ENCODE measurements at regions not wholly inside any gene's neighbourhood (a gene's known extent, or its start where the extent isn't known, plus 50 kb on each side); places are given as distances from the start of the nearest gene placed in this dataset.

- Histone ChIP-seq H3K4me3 (ENCODE audit: low read depth, low read length) (no peak overlapping the region), H3K36me3 (ENCODE audit: control insufficient read depth, insufficient read depth, low read length) (no peaks in the 10 kb centered on the region), H3K27me3 (ENCODE audit: control insufficient read depth, insufficient read depth, low read length) (no peaks in the 10 kb centered on the region)
- no peak for DNase-seq (ENCODE audit: low read depth)
- no peak for TF ChIP-seq CTCF (IDR thresholded peaks at IDR 0.05; ENCODE audit: insufficient read depth, low read length, poor library complexity, severe bottlenecking)
Measured at GRCh38 chr15:62886431-62887071, 156.0 kb upstream of the TPM1 start.

GRCh38 chr15:62887113-62887570, 155.4 kb upstream of the TPM1 start:
- no peak overlapping the region for H3K4me3 ChIP-seq (ENCODE audit: low read depth, low read length)
- H3K27me3 ChIP-seq (ENCODE audit: control insufficient read depth, insufficient read depth, low read length), result no peaks in the 10 kb centered on the region
- no peaks in the 10 kb centered on the region for H3K36me3 ChIP-seq (ENCODE audit: control insufficient read depth, insufficient read depth, low read length)
- DNase-seq (ENCODE audit: low read depth), result no peak
- TF ChIP-seq CTCF (IDR thresholded peaks at IDR 0.05; ENCODE audit: insufficient read depth, low read length, poor library complexity, severe bottlenecking), result no peak

- Histone ChIP-seq H3K27me3 (ENCODE audit: control insufficient read depth, insufficient read depth, low read length) (no peaks in the 10 kb centered on the region), H3K4me3 (ENCODE audit: low read depth, low read length) (no peak overlapping the region), H3K36me3 (ENCODE audit: control insufficient read depth, insufficient read depth, low read length) (no peaks in the 10 kb centered on the region)
- no peak for TF ChIP-seq CTCF (IDR thresholded peaks at IDR 0.05; ENCODE audit: insufficient read depth, low read length, poor library complexity, severe bottlenecking)
- DNase-seq (ENCODE audit: low read depth), result no peak
Measured at GRCh38 chr15:62888623-62889022, 153.9 kb upstream of the TPM1 start.

- DNase-seq (ENCODE audit: low read depth), result no peak
- H3K27me3 ChIP-seq (ENCODE audit: control insufficient read depth, insufficient read depth, low read length), result no peaks in the 10 kb centered on the region
- no peaks in the 10 kb centered on the region for H3K36me3 ChIP-seq (ENCODE audit: control insufficient read depth, insufficient read depth, low read length)
- H3K4me3 ChIP-seq (ENCODE audit: low read depth, low read length), result no peak overlapping the region
- no peak for TF ChIP-seq CTCF (IDR thresholded peaks at IDR 0.05; ENCODE audit: insufficient read depth, low read length, poor library complexity, severe bottlenecking)
Measured at GRCh38 chr15:62889141-62889661, 153.3 kb upstream of the TPM1 start.

GRCh38 chr15:62889734-62890505, 152.6 kb upstream of the TPM1 start:
- Histone ChIP-seq H3K27me3 (ENCODE audit: control insufficient read depth, insufficient read depth, low read length) (no peaks in the 10 kb centered on the region), H3K36me3 (ENCODE audit: control insufficient read depth, insufficient read depth, low read length) (no peaks in the 10 kb centered on the region), H3K4me3 (ENCODE audit: low read depth, low read length) (no peak overlapping the region)
- no peak for DNase-seq (ENCODE audit: low read depth)
- no peak for TF ChIP-seq CTCF (IDR thresholded peaks at IDR 0.05; ENCODE audit: insufficient read depth, low read length, poor library complexity, severe bottlenecking)

All from kidney epithelial cell (primary cell).